NK-92 treated with Interleukin-12 subunit alpha and Interleukin-12 subunit beta, amount 100 ng/mL, for 24 hours (cell line): ENCODE measurements at regions not wholly inside any gene's neighbourhood (a gene's known extent, or its start where the extent isn't known, plus 50 kb on each side); places are given as distances from the start of the nearest gene placed in this dataset.
"Not testable (repeated sequence)": the region's sequence is repeated elsewhere in the genome, so short reads cannot be mapped to it uniquely, and the experiment has no call there.

Source experiments
- DNase-seq: peaks from one replicate; lab custom pipeline; 2025; lab: John Stamatoyannopoulos, UW

DNA sequence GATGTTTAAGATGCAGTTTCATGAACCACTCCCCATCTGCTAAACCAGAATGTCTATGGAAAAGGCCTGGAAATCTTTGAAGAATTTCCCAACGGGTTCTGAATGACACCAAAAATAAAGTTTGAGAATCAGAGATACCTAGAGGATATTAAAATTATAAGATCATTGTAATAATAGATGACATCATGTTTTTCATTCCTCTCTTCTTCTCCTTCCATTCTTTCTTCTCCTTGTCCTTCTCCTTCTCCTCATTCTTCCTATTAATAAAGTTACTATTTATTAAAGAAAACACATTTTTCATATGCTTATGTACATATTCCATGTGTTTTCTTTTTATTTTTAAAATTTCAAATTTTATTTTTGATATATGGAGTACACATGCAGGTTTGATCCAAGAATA is 1449.4 kb downstream of the LRFN5 start:
- DNase-seq: no peak

GRCh38 chr14:43052897-43053296 is 1446.2 kb downstream of the LRFN5 start:
- DNase-seq: no peak

DNA sequence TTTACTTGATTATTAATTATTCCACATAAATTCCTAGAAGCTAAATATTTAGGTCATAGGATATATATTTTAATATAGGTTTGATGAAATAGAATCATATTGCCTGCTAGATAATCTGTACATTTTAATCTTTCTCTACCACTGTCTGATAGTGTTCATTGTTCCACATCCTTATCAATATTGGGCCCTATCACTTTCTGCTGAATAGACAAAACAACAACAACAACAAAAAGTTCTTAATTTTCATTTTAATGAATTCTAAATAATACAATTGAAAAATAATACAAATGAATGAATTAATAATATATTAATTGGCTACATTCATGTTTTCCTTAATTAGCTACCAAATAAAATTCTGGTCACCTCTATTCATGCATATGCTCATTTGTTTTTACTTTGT is 1437.2 kb downstream of the LRFN5 start:
- DNase-seq: no peak

DNA sequence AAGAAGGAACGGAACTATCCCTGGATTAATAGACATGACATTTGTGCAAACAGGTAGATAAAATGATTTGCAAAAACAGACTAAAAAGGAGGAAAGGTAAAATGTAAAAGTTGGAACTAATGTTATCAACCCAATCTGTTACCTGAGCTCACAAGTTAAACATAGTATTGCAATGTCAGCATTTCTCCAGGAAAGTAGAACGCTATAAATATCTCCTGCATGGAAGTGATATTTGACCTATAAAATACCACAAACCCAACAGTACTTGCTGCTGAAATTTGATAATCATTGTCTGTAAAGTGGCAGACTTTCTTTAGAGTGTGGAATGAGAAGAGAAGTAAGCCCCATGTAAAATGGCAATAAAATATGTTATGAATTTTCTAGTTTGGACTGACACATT is 1435.7 kb downstream of the LRFN5 start:
- DNase-seq: no peak

DNA sequence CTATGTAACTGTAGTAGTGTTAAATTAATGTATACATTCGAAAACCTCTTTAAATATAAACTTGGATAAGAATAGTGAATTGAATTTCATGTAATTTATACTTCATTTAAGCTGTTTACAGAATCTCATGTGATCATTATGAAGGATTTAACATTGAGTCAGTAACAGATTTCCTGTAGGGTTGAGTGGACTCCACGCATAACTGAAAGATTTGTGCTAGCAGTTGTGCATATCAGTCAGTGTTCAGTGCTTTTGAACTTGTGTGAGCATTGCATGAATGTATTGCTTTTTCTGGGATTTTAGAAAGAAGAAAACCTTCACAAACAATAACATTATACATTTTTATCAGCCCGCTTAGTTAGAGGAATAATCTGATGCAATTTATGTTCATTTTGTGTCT is 1435.3 kb downstream of the LRFN5 start:
- no peak for DNase-seq

GRCh38 chr14:43041207-43041606 is 1434.5 kb downstream of the LRFN5 start:
- DNase-seq: no peak

- DNase-seq: no peak
These were observed 1433.2 kb downstream of the LRFN5 start for GRCh38 chr14:43039881-43040280.

GRCh38 chr14:43031598-43031997 is 1424.9 kb downstream of the LRFN5 start:
- DNase-seq: no peak

DNA sequence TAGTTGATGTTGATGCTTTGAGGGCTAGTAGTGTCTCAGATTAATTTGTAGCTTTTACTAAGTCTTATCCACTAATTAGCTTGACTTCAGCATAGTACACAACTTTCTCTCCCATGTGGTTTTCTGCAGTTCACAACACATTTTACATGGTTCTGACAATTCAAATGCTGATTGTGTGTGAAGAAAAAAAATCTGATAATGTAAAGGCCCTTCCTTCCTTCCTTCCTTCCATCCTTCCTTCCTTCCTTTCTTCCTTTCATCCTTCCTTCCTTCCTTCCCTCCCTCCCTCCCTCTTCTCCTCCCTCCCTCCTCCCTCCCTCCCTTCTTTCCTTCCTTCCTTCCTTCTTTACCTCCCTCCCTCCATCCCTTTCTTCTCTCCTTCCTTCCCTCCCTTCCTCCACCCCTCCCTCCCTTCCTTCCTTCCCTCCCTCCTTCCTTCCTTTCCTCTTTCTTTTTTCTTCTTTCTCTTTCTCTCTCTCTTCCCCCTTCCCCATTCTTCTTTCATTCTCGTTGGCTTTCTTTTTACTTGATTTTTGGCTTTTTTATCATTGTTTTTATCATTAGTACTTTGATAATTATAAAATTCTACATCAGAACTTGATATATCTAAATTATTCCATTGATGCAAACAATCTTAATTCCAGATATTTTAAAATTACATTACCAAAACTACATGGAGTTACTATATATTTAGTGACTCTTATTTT is 1415.6 kb downstream of the LRFN5 start:
- no peak for DNase-seq

DNA sequence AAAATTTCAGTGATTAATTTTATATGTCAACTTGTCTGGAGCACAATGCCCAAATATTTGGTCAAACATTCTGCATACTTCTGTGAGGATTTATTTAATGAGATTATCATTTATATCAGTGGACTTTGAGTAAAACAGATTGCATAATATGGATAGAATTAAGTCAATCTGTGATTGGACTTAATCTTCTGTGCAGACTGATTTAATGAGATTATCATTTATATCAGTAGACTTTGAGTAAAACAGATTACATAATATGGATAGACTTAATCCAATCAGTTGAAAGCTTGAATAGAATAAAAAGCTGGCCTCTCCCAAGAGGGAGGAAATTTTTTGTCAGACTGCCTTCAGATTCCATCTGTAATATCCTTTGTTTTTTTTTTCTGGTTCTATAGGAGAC is 1413.2 kb downstream of the LRFN5 start:
- DNase-seq: no peak

DNA sequence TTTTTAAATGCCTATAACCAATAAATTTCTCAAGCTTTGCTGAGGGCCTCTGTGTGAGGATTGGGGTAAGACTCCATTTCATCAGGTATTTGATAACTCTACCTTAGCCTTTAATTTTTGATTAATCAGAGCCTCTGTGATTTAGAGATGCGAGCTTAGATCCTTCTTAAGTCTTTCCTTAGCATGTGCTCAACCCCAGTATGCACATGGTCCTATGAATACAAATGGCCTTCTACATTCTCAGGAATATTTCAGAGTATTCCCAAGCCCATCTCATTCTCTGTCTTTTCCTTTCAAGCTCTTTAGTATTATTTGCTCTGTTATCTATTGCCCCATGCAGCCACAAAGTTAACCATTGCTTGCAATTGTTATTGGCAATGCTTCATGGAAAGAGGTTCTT is 1407.7 kb downstream of the LRFN5 start:
- no peak for DNase-seq

DNA sequence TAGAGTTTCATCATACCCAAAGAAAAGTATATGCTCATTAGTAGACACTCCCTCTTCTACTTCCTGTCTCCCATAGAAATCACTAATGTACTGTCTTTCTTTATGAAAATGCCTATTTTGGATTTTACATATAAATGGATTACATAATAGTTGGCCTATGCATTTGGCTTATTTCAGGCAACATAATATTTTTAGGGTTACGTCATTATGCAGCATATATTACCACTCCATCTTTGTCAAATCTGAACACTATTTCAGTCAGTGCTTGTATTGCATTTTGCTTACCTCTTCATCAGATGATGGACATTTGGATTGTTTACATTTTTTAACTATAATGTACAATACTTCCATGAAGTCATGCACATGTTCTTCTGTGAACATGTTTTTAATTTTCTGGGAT is 1406.1 kb downstream of the LRFN5 start:
- no peak for DNase-seq

GRCh38 chr14:43005807-43006206 is 1399.1 kb downstream of the LRFN5 start:
- no peak for DNase-seq

DNA sequence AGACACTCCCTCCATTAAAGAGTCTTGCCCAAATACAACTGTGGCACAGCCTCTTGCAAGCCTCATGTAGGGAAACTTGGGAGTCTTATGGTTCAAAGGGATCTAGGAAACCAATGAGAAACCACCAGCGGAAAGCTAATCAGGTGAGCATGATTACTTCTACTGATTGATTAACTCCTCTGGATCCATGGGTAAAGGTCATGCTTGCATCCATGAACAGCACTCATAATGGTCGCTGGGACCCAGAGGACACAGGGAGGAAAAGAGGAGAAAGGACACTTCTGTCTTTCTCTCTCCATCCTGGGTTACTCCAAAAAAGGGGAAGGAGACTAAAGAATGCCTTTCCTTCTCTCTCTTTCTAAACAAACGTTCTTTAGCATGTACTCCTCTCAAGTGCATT is 1397.2 kb downstream of the LRFN5 start:
- no peak for DNase-seq

DNA sequence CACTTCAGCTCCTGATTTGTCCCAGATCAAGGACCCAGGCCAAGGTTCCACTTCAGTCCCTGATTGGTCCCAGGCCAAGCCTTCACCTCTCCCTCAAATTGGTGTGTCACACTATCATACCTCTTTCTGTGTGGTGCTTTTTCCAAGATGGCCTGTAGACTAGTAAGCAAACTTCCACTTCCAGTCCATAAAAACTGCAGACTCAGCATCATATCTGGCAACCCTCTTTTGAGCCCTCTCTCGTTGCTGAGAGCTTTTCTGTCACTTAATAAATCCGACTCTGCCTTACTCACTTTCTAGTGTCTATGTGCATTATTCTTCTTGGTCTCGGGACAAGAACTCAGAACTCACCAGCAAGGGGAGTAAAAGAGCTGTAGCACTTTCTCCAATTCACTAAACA is 1395.1 kb downstream of the LRFN5 start:
- no peak for DNase-seq

- DNase-seq: no peak
These were observed 1387.5 kb downstream of the LRFN5 start for GRCh38 chr14:42994051-42994736.

DNA sequence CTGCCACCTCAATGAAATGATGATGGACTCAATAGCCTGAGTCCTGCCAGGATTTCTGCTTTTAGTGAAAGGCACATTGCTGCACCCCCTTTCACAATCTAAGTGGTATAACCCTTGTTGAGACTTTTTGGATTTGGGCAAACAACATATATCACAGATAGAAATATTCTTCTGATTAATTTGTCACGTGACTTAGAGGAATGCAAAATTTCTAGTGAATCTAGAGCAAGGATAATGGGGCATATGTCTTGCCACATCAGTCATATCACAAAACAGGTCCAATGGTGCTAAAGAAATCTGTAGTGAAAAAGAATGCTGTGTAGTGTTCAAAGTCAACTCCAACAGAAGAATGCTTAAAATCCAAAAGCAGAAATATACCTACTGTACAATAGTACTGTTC is 1386.3 kb downstream of the LRFN5 start:
- no peak for DNase-seq

DNA sequence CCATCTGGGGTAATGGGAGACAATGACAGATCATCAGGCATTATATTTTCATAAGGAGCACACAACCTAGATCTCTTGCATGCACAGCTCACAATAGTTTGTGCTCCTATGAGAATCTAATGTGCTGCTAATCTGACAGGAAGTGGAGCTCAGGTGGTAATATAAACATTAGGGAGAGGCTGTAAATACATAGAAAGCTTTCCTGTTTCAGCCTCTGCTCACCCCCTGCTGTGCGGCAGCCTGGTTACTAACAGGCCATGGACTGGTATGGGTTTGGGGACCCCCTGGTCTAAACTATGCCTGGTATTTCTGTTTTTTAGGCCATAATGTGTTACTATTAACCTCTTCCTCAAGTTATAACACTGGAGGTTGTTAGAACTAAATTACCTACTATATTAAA is 1373.7 kb downstream of the LRFN5 start:
- DNase-seq: no peak

- not testable (repeated sequence) for DNase-seq
These were observed 1366.5 kb downstream of the LRFN5 start for GRCh38 chr14:42973171-42973570.

- DNase-seq: no peak
These were observed 1358.8 kb downstream of the LRFN5 start for GRCh38 chr14:42965512-42965911.

DNA sequence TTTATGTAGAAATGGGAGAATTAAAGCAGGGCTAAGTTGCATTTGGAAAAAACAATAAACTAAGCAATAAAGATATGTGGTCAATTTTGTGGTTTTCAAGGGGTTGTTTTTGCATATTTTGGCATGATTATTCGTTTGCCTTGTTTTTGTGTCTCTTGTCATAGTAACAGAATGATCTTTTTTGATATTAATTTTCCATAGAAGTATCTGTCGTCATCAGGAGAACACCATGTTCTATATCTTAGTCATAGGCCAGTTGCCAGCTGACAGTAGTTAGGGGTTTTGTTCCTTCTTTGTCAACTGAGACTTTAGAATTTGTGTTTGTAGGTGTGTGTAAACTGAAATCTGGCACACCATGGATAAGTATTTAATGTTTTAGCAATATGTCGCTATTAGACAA is 1354.8 kb downstream of the LRFN5 start:
- no peak for DNase-seq

DNA sequence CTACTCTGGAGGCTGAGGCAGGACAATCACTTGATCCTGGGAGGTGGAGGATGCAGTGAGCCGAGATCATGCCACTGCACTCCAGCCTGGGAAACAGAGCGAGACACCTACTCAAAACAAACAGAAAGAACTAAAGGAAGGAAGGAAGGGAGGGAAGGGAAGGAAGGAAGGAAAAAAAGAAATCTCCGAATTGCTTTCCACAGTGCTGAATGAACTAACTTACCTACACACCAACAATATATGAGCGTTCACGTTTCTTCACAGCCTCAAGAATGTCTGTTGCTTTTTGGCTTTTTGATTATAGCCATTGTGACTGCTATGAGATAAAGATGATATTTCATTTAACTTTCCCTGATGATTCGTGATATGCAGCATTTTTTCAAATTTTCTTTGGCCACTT is 1343.7 kb downstream of the LRFN5 start:
- no peak for DNase-seq

DNA sequence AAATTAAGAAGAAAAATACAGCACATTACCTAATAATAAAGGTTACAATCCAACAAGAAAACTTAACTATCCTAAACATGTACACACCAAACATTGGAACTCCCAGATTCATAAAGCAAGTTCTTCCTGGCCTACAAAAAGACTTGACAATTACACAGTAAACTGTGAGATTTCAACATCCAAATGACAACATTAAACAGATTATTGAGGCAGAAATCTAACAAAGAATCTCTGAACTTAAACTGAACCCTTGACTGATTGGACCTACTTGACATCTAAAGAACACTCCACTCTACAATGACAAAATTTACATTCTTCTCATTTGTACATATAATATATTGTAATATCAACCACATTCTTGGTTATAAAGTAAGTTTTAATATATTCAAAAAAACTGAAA is 1341.3 kb downstream of the LRFN5 start:
- DNase-seq: no peak

DNA sequence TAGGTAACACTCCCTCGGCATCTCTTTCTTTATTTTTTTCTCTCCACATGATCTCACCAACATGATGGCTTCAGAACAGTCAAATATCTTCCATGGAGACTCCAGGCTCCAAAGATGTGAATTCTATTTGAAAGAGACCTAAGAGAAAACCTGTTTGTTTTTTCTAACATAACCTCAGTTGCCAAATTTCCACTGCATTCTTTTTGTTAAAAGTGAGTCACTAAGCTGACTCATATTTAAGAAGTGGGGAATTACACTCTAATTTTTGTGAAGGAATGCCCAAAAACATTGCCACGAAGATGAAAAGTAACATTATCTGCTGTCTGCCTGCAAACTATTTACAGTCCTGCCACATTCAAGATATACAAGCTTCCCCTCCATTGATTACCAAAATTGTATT is 1337.6 kb downstream of the LRFN5 start:
- DNase-seq: no peak
